ENCODE measurements at regions not wholly inside any gene's neighbourhood (a gene's known extent, or its start where the extent isn't known, plus 50 kb on each side); places are given as distances from the start of the nearest gene placed in this dataset.

- H3K36me3 ChIP-seq (replicated peaks in 1 of 2; ENCODE audit: control insufficient read depth in 1 of 2, insufficient read depth in 2 of 2, low read length in 2 of 2): no peaks in the 10 kb centered on the region
- no peaks in the 10 kb centered on the region for H3K27me3 Mint-ChIP-seq (ENCODE audit: low read depth in 3 of 3)
- no peak overlapping the region for H3K4me2 ChIP-seq (replicated peaks; ENCODE audit: extremely low read depth, low read length, poor library complexity, severe bottlenecking)
- no peaks in the 10 kb centered on the region for H3K4me1 ChIP-seq (ENCODE audit: control insufficient read depth in 1 of 2, insufficient read depth in 2 of 2, low read length in 2 of 2)
- no peak overlapping the region for H3K27ac Mint-ChIP-seq
- TF ChIP-seq CTCF (IDR thresholded peaks at IDR 0.05): no peak
- no peak overlapping the region for H3K4me3 ChIP-seq (replicated peaks in 1 of 3; ENCODE audit: low read depth in 2 of 3, low read length in 3 of 3)
- DNase-seq: no peak
- H3K9me3 ChIP-seq (replicated peaks in 1 of 2; ENCODE audit: control insufficient read depth in 1 of 2, insufficient read depth in 1 of 2, low read length in 2 of 2): peaks cover 14 to 16% of the 10 kb centered on the region in 2 donors
- peaks cover 11 to 22% (median 15%) of the 10 kb centered on the region in 7 donors for H3K9me3 Mint-ChIP-seq
- no peaks in the 10 kb centered on the region for H3K27me3 ChIP-seq (ENCODE audit: control insufficient read depth in 2 of 2, insufficient read depth in 2 of 2, low read length in 2 of 2)
- no peak overlapping the region for H2AFZ ChIP-seq (ENCODE audit: insufficient read depth, low read depth, low read length, poor library complexity, severe bottlenecking)
- no peak overlapping the region for H3K27ac ChIP-seq (ENCODE audit: low read depth in 1 of 2, low read length in 2 of 2)
- no peaks in the 10 kb centered on the region for H3K36me3 Mint-ChIP-seq
- intact Hi-C loops (cut with micrococcal nuclease): no loop called here
- no peaks in the 10 kb centered on the region for H3K4me1 Mint-ChIP-seq
- H3K79me2 ChIP-seq (ENCODE audit: insufficient read depth, low read length): no peaks in the 10 kb centered on the region
- H4K20me1 ChIP-seq (ENCODE audit: insufficient read depth, low read length): no peaks in the 10 kb centered on the region
- H3K4me3 Mint-ChIP-seq: no peak overlapping the region
- H3K9ac ChIP-seq (ENCODE audit: insufficient read depth, low read length, poor library complexity, severe bottlenecking): no peak overlapping the region
Observed at GRCh38 chr3:189519458-189519857, 111.7 kb upstream of the TP63 start.

DNA sequence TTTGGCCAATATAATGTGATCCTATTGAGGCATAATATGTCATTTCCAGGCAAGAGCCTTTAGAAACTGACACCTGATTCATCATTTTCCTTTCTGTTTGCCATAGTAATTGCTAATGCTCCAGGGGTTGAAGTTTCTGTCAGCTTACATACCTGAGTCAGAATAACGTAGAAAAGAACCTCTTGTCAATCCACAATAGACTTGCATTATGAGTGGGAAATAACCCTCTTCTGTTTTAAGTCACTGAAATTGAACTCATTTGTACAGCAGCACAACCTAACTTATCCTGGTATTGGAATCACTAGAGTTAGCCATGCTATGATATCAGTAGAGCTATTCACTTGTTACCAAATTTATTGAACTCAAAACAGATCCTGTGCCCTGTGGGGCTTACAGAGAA, 101.7 kb upstream of the TP63 start:
- H3K9me3 Mint-ChIP-seq: peaks cover 0 to 12% (median 4%) of the 10 kb centered on the region in 7 donors
- H3K27ac ChIP-seq (ENCODE audit: low read depth in 1 of 2, low read length in 2 of 2): no peak overlapping the region
- H3K4me2 ChIP-seq (replicated peaks; ENCODE audit: extremely low read depth, low read length, poor library complexity, severe bottlenecking): no peak overlapping the region
- peaks cover 0 to 8% (median 6%) of the 10 kb centered on the region in 3 donors for H3K27me3 Mint-ChIP-seq (ENCODE audit: low read depth in 3 of 3)
- DNase-seq: no peak
- H3K27ac Mint-ChIP-seq: no peak overlapping the region
- H4K20me1 ChIP-seq (ENCODE audit: insufficient read depth, low read length): no peaks in the 10 kb centered on the region
- no peak overlapping the region for H3K4me3 Mint-ChIP-seq
- no peaks in the 10 kb centered on the region for H3K27me3 ChIP-seq (ENCODE audit: control insufficient read depth in 2 of 2, insufficient read depth in 2 of 2, low read length in 2 of 2)
- H3K4me1 ChIP-seq (ENCODE audit: control insufficient read depth in 1 of 2, insufficient read depth in 2 of 2, low read length in 2 of 2): no peaks in the 10 kb centered on the region
- H3K79me2 ChIP-seq (ENCODE audit: insufficient read depth, low read length): no peaks in the 10 kb centered on the region
- no peak for TF ChIP-seq CTCF (IDR thresholded peaks at IDR 0.05)
- H3K9me3 ChIP-seq (replicated peaks in 1 of 2; ENCODE audit: control insufficient read depth in 1 of 2, insufficient read depth in 1 of 2, low read length in 2 of 2): no peaks in the 10 kb centered on the region
- H2AFZ ChIP-seq (ENCODE audit: insufficient read depth, low read depth, low read length, poor library complexity, severe bottlenecking): no peak overlapping the region
- no peaks in the 10 kb centered on the region for H3K36me3 ChIP-seq (replicated peaks in 1 of 2; ENCODE audit: control insufficient read depth in 1 of 2, insufficient read depth in 2 of 2, low read length in 2 of 2)
- H3K4me3 ChIP-seq (replicated peaks in 1 of 3; ENCODE audit: low read depth in 2 of 3, low read length in 3 of 3): no peak overlapping the region
- no peaks in the 10 kb centered on the region for H3K4me1 Mint-ChIP-seq
- H3K36me3 Mint-ChIP-seq: no peaks in the 10 kb centered on the region
- intact Hi-C loops (cut with micrococcal nuclease): no loop called here
- H3K9ac ChIP-seq (ENCODE audit: insufficient read depth, low read length, poor library complexity, severe bottlenecking): no peak overlapping the region
- no CpG with 5 or more reads among the region's 1 CpG for WGBS (ENCODE audit: insufficient coverage)
